ENCODE measurements at regions not wholly inside any gene's neighbourhood (a gene's known extent, or its start where the extent isn't known, plus 50 kb on each side); places are given as distances from the start of the nearest gene placed in this dataset.
"Not testable (repeated sequence)": the region's sequence is repeated elsewhere in the genome, so short reads cannot be mapped to it uniquely, and the experiment has no call there.

- not testable (repeated sequence) for TF ChIP-seq CTCF (IDR thresholded peaks at IDR 0.05); EZH2 (IDR thresholded peaks at IDR 0.05; ENCODE audit: borderline replicate concordance, insufficient read depth, low read depth, low read length, poor library complexity, severe bottlenecking)
These were observed 130.6 kb upstream of the PLEKHM1 start for GRCh38 chr17:45621087-45621486.
